GM18951 (cell line): ENCODE measurements at regions not wholly inside any gene's neighbourhood (a gene's known extent, or its start where the extent isn't known, plus 50 kb on each side); places are given as distances from the start of the nearest gene placed in this dataset.

Experiments
- POLR2A ChIP-seq: IDR thresholded peaks from 4 replicates; pipeline ENCODE4 v1.6.1; 2011; ENCODE audit warnings: mild to moderate bottlenecking; ENCODE audit not compliant: insufficient read length, insufficient read depth; ENCODE audit errors: extremely low read depth
- in situ Hi-C: fragments of 300-500 bp; cut with MboI; formaldehyde crosslinking; loops from one replicate; pipeline ENCODE4 v1.12.0; 2022; ENCODE audit warnings: low sequenced_read_pairs, mixed read lengths, inconsistent platforms; ENCODE audit not compliant: unreplicated experiment

DNA sequence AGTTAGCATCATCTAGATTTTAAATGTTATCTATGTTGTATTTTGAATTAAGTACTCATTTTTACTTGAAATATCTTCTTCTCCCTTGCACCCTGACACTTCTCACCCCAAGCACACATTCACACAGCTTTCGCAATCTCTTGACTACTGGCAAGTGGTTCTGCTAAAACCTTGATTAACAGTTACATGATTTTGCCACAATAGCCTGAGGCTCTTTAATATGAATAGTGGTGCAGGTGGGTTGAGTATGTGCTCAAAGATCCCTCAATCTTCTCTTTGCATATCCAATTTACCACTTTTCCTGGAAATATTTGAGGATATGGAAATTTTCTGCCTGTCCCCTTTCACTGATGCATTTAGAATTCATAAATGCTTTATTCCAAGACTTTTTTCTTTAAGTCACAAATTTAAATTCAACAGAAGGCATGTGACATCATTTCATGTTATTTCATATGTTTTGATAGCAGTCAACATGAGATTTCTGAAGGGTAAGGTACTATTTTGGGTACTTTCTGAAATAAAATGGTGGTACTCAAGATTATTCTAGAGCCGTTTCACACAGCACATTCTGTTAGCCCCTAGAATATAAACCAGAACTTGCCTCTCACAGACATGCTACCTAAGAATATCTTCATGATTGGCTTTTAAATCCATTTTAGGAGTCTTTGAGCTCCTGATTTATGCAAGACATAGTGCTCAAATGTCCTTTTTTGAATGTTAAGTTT lies 339.7 kb downstream of the RPRM start:
- in situ Hi-C loops, result no loop called here
- TF ChIP-seq POLR2A, result no peak

DNA sequence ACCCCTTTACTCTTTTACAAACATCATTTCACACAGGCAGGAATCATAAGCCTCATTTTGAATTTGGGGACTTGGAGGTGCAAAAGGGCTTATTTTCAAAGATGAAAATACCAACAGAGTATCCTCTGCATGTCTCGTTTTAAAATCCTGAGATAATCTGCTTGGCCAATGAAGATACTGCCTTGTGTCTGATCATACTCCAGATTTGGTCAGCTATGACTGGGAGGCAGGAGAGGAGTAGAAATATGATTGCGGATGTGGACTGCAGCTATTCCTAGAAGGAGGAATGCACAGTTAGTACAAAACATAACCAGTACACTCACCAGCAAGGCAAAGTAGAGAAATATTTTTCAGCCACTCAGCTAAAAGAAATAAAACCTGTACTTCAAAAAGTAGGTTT lies 342.3 kb downstream of the RPRM start:
- no peak for TF ChIP-seq POLR2A
- in situ Hi-C loops, result no loop called here

GRCh38 chr2:153134725-153135124 lies 343.8 kb downstream of the RPRM start:
- no peak for TF ChIP-seq POLR2A
- in situ Hi-C loops, result no loop called here

DNA sequence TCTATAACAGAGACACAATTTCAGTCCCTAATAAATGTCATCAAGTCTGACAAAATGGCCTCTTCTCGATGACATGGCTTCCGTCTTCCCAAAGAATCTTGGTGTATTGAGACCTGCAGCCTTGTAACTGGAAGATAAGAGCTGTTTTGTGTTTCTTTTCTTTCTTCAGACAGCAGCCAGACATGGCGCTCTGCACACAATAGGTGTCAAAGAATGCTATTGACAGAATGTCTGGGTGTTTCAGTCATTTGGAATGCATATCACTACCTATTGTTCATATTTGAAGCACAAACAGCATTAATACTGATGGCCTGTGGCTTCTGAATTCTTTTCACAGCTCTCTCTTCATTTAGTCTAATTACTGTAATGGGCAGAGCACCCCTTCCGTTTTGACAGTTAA lies 344.8 kb downstream of the RPRM start:
- TF ChIP-seq POLR2A, result no peak
- in situ Hi-C loops, result no loop called here

- in situ Hi-C loops, result no loop called here
- no peak for TF ChIP-seq POLR2A
Observed at GRCh38 chr2:153132418-153132817, 346.1 kb downstream of the RPRM start.

DNA sequence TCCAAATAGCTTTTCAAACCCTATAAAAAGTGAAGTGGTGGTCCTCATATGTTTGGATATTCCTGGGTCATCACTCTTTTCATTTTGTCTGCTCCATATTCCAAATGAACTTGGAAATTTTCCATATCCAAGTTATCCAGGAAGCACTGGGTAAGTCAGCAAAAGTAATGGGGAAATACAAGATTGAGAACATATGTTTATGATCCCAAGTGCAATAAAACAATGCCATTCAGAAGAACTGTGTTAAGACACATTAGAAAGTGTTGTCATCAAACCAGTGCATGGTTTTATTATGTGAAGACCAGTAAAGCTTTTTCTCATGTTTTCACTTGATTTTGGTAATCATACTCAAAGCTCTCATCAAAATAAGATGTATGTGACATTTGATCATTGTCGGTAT lies 363.4 kb downstream of the RPRM start:
- in situ Hi-C loops, result no loop called here
- no peak for TF ChIP-seq POLR2A

DNA sequence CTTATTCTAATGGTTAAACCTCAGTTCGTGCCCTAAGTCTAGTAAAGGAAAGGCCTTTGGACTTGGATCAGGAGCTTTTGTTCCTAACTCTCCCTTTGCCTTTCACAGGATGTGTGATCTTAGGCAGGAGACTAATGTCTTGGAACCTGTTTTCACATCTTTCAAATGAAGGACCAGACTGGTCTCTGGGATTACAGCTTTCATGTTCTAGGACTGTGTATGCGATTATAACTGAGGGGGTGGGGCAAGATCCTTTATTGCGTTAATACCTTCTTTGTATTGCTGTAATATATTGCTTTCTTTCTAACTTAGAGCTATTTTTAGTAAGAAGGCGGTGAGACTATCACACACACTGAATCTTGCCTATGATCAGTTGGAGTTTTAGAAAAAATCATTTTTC lies 368.1 kb downstream of the RPRM start:
- no peak for TF ChIP-seq POLR2A
- in situ Hi-C loops, result no loop called here

DNA sequence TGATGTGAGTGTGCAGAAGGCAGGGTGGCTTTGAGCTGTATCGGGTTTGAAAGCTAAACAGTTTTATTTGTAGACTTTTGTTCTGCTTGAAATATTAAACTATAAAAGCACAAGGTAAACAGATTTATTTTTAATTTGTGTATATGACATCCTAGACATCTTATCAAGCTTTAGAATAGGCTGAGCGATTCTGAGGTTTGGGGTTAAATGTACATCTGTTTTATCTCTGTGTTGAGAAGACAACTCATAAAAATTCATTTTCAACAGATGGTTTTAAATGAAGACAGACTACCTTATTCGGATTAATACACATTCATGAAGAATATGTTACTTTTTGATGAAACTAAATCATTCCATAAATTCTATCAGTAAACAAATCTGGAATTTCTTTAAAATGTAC lies 368.8 kb downstream of the RPRM start:
- no peak for TF ChIP-seq POLR2A
- in situ Hi-C loops, result no loop called here

DNA sequence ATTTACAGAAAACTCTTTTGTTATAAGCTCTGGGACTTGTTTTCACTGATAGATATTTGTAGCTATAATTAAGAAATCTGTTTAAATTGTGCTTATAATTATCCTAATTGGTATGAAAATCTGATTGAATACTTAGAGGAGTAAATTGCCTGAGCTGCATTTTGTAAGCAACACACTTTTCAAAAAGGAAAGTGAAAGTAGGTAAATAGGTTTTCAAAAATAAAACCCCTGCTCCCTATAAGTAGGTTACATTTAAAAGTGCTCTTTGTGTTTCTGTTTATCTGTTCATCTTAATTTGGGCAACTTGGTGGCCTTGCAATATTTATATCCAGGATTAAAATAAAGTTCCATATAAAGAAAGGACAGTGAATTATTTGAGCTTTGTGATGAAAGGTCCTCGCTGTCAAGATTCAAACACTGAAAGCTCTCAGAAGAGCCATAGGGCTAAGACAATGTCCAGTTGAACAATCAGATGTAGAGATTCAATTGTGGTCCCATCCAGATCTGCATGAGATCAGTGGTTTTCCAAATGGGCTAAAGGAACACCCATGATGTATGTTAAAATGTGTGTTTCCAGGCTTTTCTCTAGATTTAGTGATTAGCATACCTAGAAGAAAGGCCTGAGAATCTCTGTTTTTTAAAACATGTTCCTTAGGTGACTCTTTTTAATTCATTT lies 371.6 kb downstream of the RPRM start:
- no peak for TF ChIP-seq POLR2A
- in situ Hi-C loops, result no loop called here

GRCh38 chr2:153105829-153106578 lies 372.6 kb downstream of the RPRM start:
- no peak for TF ChIP-seq POLR2A
- in situ Hi-C loops, result no loop called here

DNA sequence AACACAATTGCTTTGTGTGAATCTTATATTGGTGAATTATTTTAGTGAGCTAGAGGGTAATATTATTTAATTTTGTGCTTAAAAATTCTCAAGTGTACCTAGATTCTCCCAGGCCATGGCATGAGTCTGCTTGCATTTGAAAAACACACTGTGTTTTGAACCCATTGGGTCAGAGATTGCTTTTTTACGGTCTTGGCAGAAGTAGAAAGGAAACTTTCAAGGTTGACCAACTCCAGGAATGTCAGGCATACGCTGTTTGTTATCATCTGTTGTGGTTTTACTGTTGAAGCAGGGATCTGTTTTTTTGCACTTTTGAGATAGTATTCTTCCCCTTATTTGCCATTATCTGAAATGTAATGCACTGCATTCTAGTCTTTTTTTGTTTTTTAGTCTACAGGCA lies 377.4 kb downstream of the RPRM start:
- no peak for TF ChIP-seq POLR2A
- in situ Hi-C loops, result no loop called here

DNA sequence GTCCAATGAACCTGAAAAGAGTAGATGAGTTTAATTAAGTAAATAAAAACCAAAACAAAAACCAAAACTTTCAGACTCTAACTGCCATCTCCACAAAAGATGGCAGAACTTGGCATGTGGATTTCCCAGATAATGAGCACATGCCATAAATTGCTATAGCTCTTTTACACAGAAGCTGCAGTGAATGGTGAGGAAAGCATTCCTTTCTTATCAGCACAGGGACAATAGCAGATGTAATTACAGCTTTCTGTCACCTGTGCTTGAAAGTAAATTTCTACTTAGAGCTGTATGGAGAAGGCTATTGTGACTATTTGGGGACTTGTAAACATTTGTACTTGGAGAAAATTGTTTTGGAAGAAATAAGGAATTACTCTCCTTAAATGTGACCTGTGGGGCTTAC lies 378.4 kb downstream of the RPRM start:
- no peak for TF ChIP-seq POLR2A
- in situ Hi-C loops, result no loop called here

DNA sequence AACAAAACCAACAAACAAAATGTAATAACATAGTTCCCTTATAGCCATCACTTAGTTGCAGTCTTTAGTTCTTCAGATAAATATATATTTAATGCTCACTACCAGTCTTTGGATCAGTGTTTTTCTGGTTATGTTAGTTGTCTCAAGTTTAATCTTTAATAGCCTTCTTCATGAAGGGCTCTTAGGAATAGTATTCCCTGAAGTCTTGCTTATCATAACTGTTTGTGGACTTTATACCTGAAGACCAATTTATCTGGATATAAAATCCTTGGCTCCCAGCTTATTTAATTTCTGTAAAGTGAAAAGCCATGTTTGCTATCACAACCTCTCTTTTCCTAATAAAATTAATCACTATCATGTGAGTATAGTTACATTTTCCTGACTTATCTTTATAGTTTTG lies 379.7 kb downstream of the ARL6IP6 start:
- in situ Hi-C loops, result no loop called here
- TF ChIP-seq POLR2A, result no peak

- in situ Hi-C loops, result no loop called here
- TF ChIP-seq POLR2A, result no peak
Observed at GRCh38 chr2:153096272-153096671, 377.9 kb downstream of the ARL6IP6 start.
